ENCODE measurements at regions not wholly inside any gene's neighbourhood (a gene's known extent, or its start where the extent isn't known, plus 50 kb on each side); places are given as distances from the start of the nearest gene placed in this dataset.
"Not testable (repeated sequence)": the region's sequence is repeated elsewhere in the genome, so short reads cannot be mapped to it uniquely, and the experiment has no call there.

- DNase-seq (ENCODE audit: extremely low read depth, low read depth): no peak
- no peak for TF ChIP-seq CTCF (IDR thresholded peaks at IDR 0.05; ENCODE audit: low read depth, low read length)
Observed at GRCh38 chr14:41549821-41550607, 56.7 kb upstream of the LRFN5 start.

GRCh38 chr14:41549282-41549681 lies 57.4 kb upstream of the LRFN5 start:
- no peak for TF ChIP-seq CTCF (IDR thresholded peaks at IDR 0.05; ENCODE audit: low read depth, low read length)
- DNase-seq (ENCODE audit: extremely low read depth, low read depth): no peak

GRCh38 chr14:41548666-41549065 lies 58.0 kb upstream of the LRFN5 start:
- DNase-seq (ENCODE audit: extremely low read depth, low read depth): no peak
- TF ChIP-seq CTCF (IDR thresholded peaks at IDR 0.05; ENCODE audit: low read depth, low read length): no peak

GRCh38 chr14:41541333-41541732 lies 65.3 kb upstream of the LRFN5 start:
- DNase-seq (ENCODE audit: extremely low read depth, low read depth): no peak
- no peak for TF ChIP-seq CTCF (IDR thresholded peaks at IDR 0.05; ENCODE audit: low read depth, low read length)

- no peak for DNase-seq (ENCODE audit: extremely low read depth, low read depth)
- no peak for TF ChIP-seq CTCF (IDR thresholded peaks at IDR 0.05; ENCODE audit: low read depth, low read length)
Observed at GRCh38 chr14:41532255-41532654, 74.4 kb upstream of the LRFN5 start.

GRCh38 chr14:41521891-41522290 lies 84.8 kb upstream of the LRFN5 start:
- no peak for DNase-seq (ENCODE audit: extremely low read depth, low read depth)
- no peak for TF ChIP-seq CTCF (IDR thresholded peaks at IDR 0.05; ENCODE audit: low read depth, low read length)

- not testable (repeated sequence) for DNase-seq (ENCODE audit: extremely low read depth, low read depth)
Observed at GRCh38 chr14:41518030-41518429, 88.6 kb upstream of the LRFN5 start.

- DNase-seq (ENCODE audit: extremely low read depth, low read depth): no peak
- no peak for TF ChIP-seq CTCF (IDR thresholded peaks at IDR 0.05; ENCODE audit: low read depth, low read length)
Observed at GRCh38 chr14:41506552-41506951, 100.1 kb upstream of the LRFN5 start.

All from AG09319 (cell line).